Liver (tissue), 3 donors: ENCODE measurements at regions not wholly inside any gene's neighbourhood (a gene's known extent, or its start where the extent isn't known, plus 50 kb on each side); places are given as distances from the start of the nearest gene placed in this dataset.

Source experiments
- CTCF ChIP-seq: fragments of 150-350 bp; IDR thresholded peaks from 2 replicates; pipeline ENCODE4 v1.5.1; 2017; ENCODE audit warnings: improper control_type of control experiment, low read depth, low read length; ENCODE audit not compliant: missing input control
- EGR1 ChIP-seq, 2 donors: IDR thresholded peaks; 2 replicates each; pipeline ENCODE4 v1.6.1; 2016 to 2018; ENCODE audit warnings: antibody characterized with exemption in 2 of 2, low read depth in 2 of 2
- GABPA ChIP-seq, 2 donors: IDR thresholded peaks in 1 of 2; conservative IDR thresholded peaks in 1 of 2; 2 replicates each; pipeline ENCODE4 v1.6.1; 2016; ENCODE audit warnings: antibody characterized with exemption in 2 of 2, mild to moderate bottlenecking in 1 of 2, moderate library complexity in 1 of 2
- RAD21 ChIP-seq, 2 donors: IDR thresholded peaks; 2 replicates each; pipeline ENCODE4 v1.6.1; 2016; ENCODE audit warnings: antibody characterized with exemption in 2 of 2, mild to moderate bottlenecking in 2 of 2
- REST ChIP-seq: IDR thresholded peaks from 2 replicates; pipeline ENCODE4 v1.6.1; 2016; ENCODE audit warnings: antibody characterized with exemption, mild to moderate bottlenecking
- RXRA ChIP-seq, 2 donors: IDR thresholded peaks; 2 replicates each; pipeline ENCODE4 v1.6.1; 2017 to 2018; ENCODE audit warnings: antibody characterized with exemption in 2 of 2, mild to moderate bottlenecking in 1 of 2
- donor health status: healthy.
- donor health status: healthy.

GRCh38 chr14:53514197-53514596 lies 361.1 kb upstream of the DDHD1 start:
- TF ChIP-seq RAD21 (IDR thresholded peaks at IDR 0.05) (no peak), CTCF (no peak), RXRA (IDR thresholded peaks at IDR 0.05) (no peak), EGR1 (IDR thresholded peaks at IDR 0.05; ENCODE audit: low read depth in 2 of 2) (no peak), REST (no peak), GABPA (IDR thresholded peaks at IDR 0.05 in 1 of 2, conservative IDR thresholded peaks at IDR 0.05 in 1 of 2) (no peak)
